GM12873 (cell line): ENCODE measurements at regions not wholly inside any gene's neighbourhood (a gene's known extent, or its start where the extent isn't known, plus 50 kb on each side); places are given as distances from the start of the nearest gene placed in this dataset.

ENCODE experiments used
- TF ChIP-seq, protein P1 (sequence below): IDR thresholded peaks from 2 replicates; pipeline ENCODE4 v1.5.1; 2012; ENCODE audit warnings: low read depth, mild to moderate bottlenecking, moderate library complexity, low read length, control low read depth; ENCODE audit not compliant: insufficient read depth; ENCODE audit errors: missing control alignments

DNA sequence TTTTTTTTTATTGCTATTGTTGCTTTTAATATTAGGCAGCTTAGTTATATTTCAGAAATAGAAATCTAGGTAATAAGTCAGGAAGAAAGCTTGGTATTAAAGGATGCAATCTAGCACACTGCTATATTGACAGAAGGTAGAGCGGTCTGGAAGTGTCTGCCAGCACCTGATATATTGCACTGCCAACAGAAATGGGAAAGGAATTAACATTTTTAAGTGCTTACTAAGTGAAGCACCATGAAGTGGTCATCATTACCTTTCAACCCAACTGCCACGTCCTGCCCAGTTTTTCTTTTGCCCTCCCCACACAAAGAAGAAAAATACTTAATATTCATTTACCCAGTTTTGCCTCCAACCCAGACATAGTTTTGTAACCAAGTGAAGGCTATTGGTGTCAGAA lies 163.5 kb downstream of the KITLG start:
- TF ChIP-seq, protein P1, sequence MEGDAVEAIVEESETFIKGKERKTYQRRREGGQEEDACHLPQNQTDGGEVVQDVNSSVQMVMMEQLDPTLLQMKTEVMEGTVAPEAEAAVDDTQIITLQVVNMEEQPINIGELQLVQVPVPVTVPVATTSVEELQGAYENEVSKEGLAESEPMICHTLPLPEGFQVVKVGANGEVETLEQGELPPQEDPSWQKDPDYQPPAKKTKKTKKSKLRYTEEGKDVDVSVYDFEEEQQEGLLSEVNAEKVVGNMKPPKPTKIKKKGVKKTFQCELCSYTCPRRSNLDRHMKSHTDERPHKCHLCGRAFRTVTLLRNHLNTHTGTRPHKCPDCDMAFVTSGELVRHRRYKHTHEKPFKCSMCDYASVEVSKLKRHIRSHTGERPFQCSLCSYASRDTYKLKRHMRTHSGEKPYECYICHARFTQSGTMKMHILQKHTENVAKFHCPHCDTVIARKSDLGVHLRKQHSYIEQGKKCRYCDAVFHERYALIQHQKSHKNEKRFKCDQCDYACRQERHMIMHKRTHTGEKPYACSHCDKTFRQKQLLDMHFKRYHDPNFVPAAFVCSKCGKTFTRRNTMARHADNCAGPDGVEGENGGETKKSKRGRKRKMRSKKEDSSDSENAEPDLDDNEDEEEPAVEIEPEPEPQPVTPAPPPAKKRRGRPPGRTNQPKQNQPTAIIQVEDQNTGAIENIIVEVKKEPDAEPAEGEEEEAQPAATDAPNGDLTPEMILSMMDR: no peak

GRCh38 chr12:88417531-88417930 lies 162.7 kb downstream of the KITLG start:
- TF ChIP-seq, protein P1: no peak

DNA sequence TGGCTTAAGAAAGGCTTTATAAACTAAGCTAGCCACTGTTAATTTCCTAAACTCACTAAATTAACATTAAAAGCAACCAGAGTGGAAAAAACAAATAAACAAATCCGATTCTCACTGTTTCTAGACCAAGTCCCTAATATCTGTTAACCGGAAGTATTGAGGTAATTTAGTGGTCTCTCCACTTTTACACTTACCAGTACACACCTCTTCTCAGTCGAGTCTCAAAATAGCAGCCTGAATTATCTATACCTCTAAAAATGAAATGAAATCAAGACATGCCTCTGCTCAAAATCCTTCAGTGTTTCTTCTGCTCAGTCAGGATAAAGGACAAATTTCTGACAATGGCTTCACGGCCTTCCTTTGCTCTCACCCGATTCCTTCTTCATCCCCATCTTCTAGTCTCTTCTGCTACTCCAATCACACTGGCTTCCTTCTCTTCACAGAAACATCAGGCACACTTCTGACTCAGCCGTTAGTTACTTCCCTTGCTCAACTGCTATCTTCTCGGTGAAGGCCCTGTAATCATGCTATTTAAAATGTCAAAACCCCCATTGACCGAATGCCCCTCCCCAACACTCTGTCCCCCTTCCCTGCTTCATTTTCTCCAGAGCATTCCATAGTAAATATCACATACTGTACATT lies 161.3 kb downstream of the KITLG start:
- TF ChIP-seq, protein P1: no peak

- TF ChIP-seq, protein P1: no peak
Measured at GRCh38 chr12:88419794-88420193, 160.5 kb downstream of the KITLG start.

GRCh38 chr12:88420457-88420856 lies 159.8 kb downstream of the KITLG start:
- TF ChIP-seq, protein P1: no peak

GRCh38 chr12:88424791-88425730 lies 155.2 kb downstream of the KITLG start:
- TF ChIP-seq, protein P1: no peak

DNA sequence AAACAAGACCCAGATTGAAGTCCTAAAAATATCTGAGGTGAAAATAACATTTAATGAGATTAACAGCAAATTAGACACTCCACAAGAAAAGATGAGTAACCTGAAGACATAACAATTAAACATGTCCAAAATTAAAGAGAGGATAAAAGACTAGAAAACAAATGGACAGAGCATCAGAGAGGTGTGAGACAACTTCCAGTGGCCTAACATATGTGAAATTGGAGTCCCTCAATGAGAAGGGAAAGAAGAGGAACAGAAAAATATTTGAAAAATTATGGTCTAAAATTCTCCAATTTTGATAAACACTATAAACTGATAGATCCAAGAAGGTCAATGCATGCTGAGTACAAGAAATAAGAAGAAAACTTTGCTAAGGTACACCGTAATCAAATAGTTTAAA lies 151.9 kb downstream of the KITLG start:
- TF ChIP-seq, protein P1: no peak
